ENCODE measurements at regions not wholly inside any gene's neighbourhood (a gene's known extent, or its start where the extent isn't known, plus 50 kb on each side); places are given as distances from the start of the nearest gene placed in this dataset.

DNA sequence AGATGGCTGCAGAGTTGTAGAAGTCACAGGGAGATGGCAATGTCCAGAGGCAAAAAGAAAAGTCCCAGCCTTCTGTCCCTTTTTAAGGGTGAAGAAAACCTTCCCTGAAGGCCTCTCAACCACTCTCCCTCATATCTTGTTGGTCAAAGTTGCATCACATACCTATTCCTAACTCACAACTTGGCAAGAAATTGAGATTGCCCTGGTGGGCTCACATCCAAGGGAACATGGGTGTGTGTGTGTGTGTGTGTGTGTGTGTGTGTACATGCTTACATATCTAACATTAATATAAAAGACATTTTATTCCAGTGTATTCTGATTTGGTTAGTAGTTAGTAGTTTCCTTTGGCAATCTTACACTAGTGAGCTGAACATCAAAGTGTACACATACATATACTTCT, 144.3 kb upstream of the SALL4 start:
- TF ChIP-seq EGR1 (IDR thresholded peaks at IDR 0.05; ENCODE audit: low read depth in 2 of 2), result no peak
- TF ChIP-seq, protein P1, sequence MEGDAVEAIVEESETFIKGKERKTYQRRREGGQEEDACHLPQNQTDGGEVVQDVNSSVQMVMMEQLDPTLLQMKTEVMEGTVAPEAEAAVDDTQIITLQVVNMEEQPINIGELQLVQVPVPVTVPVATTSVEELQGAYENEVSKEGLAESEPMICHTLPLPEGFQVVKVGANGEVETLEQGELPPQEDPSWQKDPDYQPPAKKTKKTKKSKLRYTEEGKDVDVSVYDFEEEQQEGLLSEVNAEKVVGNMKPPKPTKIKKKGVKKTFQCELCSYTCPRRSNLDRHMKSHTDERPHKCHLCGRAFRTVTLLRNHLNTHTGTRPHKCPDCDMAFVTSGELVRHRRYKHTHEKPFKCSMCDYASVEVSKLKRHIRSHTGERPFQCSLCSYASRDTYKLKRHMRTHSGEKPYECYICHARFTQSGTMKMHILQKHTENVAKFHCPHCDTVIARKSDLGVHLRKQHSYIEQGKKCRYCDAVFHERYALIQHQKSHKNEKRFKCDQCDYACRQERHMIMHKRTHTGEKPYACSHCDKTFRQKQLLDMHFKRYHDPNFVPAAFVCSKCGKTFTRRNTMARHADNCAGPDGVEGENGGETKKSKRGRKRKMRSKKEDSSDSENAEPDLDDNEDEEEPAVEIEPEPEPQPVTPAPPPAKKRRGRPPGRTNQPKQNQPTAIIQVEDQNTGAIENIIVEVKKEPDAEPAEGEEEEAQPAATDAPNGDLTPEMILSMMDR (IDR thresholded peaks at IDR 0.05; ENCODE audit: low read depth, low read length, missing input control), result no peak
- TF ChIP-seq GABPA (IDR thresholded peaks at IDR 0.05 in 1 of 2, conservative IDR thresholded peaks at IDR 0.05 in 1 of 2), result no peak
- TF ChIP-seq SP1 (IDR thresholded peaks at IDR 0.05), result no peak
- TF ChIP-seq RXRA (IDR thresholded peaks at IDR 0.05), result no peak
- TF ChIP-seq, protein P2, sequence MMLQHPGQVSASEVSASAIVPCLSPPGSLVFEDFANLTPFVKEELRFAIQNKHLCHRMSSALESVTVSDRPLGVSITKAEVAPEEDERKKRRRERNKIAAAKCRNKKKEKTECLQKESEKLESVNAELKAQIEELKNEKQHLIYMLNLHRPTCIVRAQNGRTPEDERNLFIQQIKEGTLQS (IDR thresholded peaks at IDR 0.05), result no peak
- TF ChIP-seq, protein P3, sequence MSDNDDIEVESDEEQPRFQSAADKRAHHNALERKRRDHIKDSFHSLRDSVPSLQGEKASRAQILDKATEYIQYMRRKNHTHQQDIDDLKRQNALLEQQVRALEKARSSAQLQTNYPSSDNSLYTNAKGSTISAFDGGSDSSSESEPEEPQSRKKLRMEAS (IDR thresholded peaks at IDR 0.05), result no peak
- no peak for TF ChIP-seq RAD21 (IDR thresholded peaks at IDR 0.05)
- no peak for TF ChIP-seq FOXA1 (IDR thresholded peaks at IDR 0.05)
- no peak for TF ChIP-seq TAF1 (conservative IDR thresholded peaks at IDR 0.05)
- TF ChIP-seq YY1 (IDR thresholded peaks at IDR 0.05), result no peak

Measured in liver (tissue), 3 donors.